ENCODE measurements at regions not wholly inside any gene's neighbourhood (a gene's known extent, or its start where the extent isn't known, plus 50 kb on each side); places are given as distances from the start of the nearest gene placed in this dataset.

DNA sequence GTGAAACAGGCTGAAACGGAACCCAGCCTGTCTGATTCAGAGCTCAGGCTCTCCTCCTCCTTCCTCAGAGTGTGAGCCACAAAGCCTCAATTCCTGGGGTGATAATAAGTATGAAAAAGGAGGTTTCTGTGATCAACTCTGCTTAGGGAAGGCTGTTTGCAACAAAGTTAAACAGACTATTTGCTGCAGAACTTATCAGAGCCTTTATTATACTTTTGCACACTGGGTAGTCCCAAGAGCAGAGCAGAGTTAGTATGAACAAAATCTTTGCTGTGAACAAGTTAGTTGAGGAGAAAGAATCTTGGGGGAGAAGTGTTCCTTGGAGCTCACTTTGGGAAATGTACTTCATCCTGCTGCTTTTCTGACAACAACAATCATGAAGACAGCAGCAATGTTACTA is 67.4 kb downstream of the MRM1 start:
- no peak for ATAC-seq
- no peak for DNase-seq
- Histone ChIP-seq H3K27me3 (peaks cover 0 to 42% (median 0%) of the 10 kb centered on the region in 9 donors), H3K27ac (no peak overlapping the region), H3K9me3 (no peaks in the 10 kb centered on the region), H3K36me3 (no peaks in the 10 kb centered on the region), H3K4me1 (no peaks in the 10 kb centered on the region), H3K4me3 (no peak overlapping the region)
- 64 to 88% (median 86%) methylated on average over 1 of the region's 1 CpG for WGBS, 4 donors
- TF ChIP-seq POLR2A (IDR thresholded peaks at IDR 0.05) (no peak), CTCF (IDR thresholded peaks at IDR 0.05) (no peak)
- intact Hi-C loops (cut with DNase I) = no loop called here

DNA sequence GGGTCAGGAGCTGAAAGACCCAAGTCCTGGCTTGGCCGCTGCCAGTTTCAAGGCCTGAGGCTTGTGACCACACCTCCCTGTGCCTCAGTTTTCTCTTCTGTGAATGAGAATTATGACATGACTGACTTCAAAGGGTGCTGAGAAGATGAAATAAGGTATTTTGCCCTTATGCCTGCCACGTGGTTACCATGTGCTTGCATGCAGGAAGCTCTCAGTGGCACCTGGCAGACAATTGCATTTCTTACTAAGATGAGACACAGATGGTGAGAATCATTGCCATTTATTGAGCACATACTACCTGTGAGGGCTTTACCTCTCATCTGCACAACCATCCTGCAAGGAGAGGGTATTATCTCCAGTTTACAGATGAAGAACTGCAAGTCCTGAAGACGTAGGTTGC is 69.8 kb downstream of the MRM1 start:
- DNase-seq = no peak
- Histone ChIP-seq H3K27me3 (peaks cover 0 to 25% (median 0%) of the 10 kb centered on the region in 9 donors), H3K4me3 (no peak overlapping the region)

DNA sequence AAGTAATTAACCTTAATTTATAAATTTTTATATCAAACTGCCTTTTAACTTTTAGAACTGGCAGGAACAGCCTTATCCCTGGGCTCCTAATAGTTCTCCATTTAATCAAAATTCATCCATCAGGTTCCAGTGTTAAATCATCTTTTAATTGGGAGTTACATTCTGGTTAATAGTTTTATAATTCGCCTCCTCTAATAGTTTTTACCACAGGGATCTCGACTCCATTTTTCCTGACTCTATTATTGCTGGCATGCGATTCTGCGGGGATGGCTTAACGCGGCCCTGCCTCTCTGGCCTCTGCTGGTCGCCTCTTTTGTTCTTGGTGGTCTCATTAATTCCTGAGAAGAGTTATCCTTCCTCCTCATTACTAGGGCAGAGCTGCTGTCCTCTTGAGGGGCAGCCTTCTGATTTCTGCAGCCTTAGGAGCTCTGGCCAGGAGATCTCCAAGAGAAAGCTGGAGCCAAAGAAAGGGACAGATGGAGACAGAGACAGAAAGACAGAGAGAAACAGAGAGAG is 71.1 kb downstream of the MRM1 start:
- H3K36me3 ChIP-seq = no peaks in the 10 kb centered on the region
- ATAC-seq (no peak), DNase-seq (no peak)
- peaks cover 0 to 8% (median 0%) of the 10 kb centered on the region in 12 donors for H3K4me1 ChIP-seq
- no peak overlapping the region for H3K4me3 ChIP-seq
- intact Hi-C loops (cut with DNase I) = no loop called here
- H3K9me3 ChIP-seq = no peaks in the 10 kb centered on the region
- H3K27me3 ChIP-seq = peaks cover 0 to 12% (median 0%) of the 10 kb centered on the region in 9 donors
- no peak overlapping the region for H3K27ac ChIP-seq
- 81 to 86% (median 84%) methylated on average over 7 of the region's 7 CpGs for WGBS, 4 donors
- no peak for TF ChIP-seq CTCF (IDR thresholded peaks at IDR 0.05)
- no peak for TF ChIP-seq POLR2A (IDR thresholded peaks at IDR 0.05)

More for the DNA sequence above, 69.8 kb downstream of the MRM1 start:
- no peaks in the 10 kb centered on the region for H3K9me3 ChIP-seq
- no peak overlapping the region for H3K27ac ChIP-seq
- intact Hi-C loops (cut with DNase I) = no loop called here
- no peaks in the 10 kb centered on the region for H3K36me3 ChIP-seq
- ATAC-seq = no peak
- TF ChIP-seq POLR2A (IDR thresholded peaks at IDR 0.05) (no peak), CTCF (IDR thresholded peaks at IDR 0.05) (no peak)
- WGBS, 4 donors = 78 to 89% (median 78%) methylated on average over 3 of the region's 3 CpGs
- H3K4me1 ChIP-seq = peaks cover 0 to 8% (median 0%) of the 10 kb centered on the region in 12 donors

GRCh38 chr17:36673068-36673467 is 71.7 kb downstream of the MRM1 start:
- no peak overlapping the region for H3K4me3 ChIP-seq
- no peaks in the 10 kb centered on the region for H3K36me3 ChIP-seq
- peaks cover 0 to 8% (median 0%) of the 10 kb centered on the region in 12 donors for H3K4me1 ChIP-seq
- no peak for TF ChIP-seq POLR2A (IDR thresholded peaks at IDR 0.05)
- no peak for ATAC-seq
- peaks cover 0 to 9% (median 0%) of the 10 kb centered on the region in 9 donors for H3K27me3 ChIP-seq
- DNase-seq = no peak
- WGBS, 4 donors = 85 to 91% (median 87%) methylated on average over 5 of the region's 5 CpGs
- H3K9me3 ChIP-seq = no peaks in the 10 kb centered on the region
- intact Hi-C loops (cut with DNase I) = no loop called here
- H3K27ac ChIP-seq = no peak overlapping the region
